ENCODE measurements at regions not wholly inside any gene's neighbourhood (a gene's known extent, or its start where the extent isn't known, plus 50 kb on each side); places are given as distances from the start of the nearest gene placed in this dataset.

GRCh38 chr13:109451726-109452125, 334.7 kb downstream of the IRS2 start:
- Histone ChIP-seq H3K27me3 (replicated peaks in 1 of 2; ENCODE audit: control insufficient read depth in 2 of 2, extremely low read depth in 1 of 2, insufficient read depth in 2 of 2, low read length in 1 of 2) (no peaks in the 10 kb centered on the region), H3K36me3 (ENCODE audit: control insufficient read depth in 2 of 2, extremely low read depth in 1 of 2, insufficient read depth in 1 of 2, low read length in 1 of 2) (no peaks in the 10 kb centered on the region), H3K4me3 (ENCODE audit: control insufficient read depth in 1 of 2, extremely low read depth in 1 of 2, low read length in 1 of 2) (no peak overlapping the region), H3K27ac (ENCODE audit: low read length) (no peak overlapping the region), H3K9me3 (no peaks in the 10 kb centered on the region), H3K4me1 (ENCODE audit: control insufficient read depth in 1 of 2, extremely low read depth in 1 of 2, insufficient read depth in 2 of 2, low read length in 2 of 2) (no peaks in the 10 kb centered on the region)
- POLR2A ChIA-PET: no interaction called here
- Mint-ChIP-seq H3K27me3 (peaks cover 3 to 13% of the 10 kb centered on the region in 2 donors), H3K4me3 (no peak overlapping the region), H3K36me3 (no peaks in the 10 kb centered on the region), H3K9me3 (no peaks in the 10 kb centered on the region), H3K4me1 (no peaks in the 10 kb centered on the region), H3K27ac (no peak overlapping the region)
- WGBS (ENCODE audit: insufficient coverage): 54% methylated on average over 2 of the region's 2 CpGs
- CTCF ChIA-PET: no interaction called here
- DNase-seq (no peak), ATAC-seq (replicated peaks in 1 of 4) (no peak)

- no peak for DNase-seq
- no peak overlapping the region for H3K27ac Mint-ChIP-seq
These were observed 337.8 kb downstream of the IRS2 start for GRCh38 chr13:109448629-109449028.

GRCh38 chr13:109447667-109448066, 338.7 kb downstream of the IRS2 start:
- POLR2A ChIA-PET: no interaction called here
- Histone ChIP-seq H3K4me3 (ENCODE audit: control insufficient read depth in 1 of 2, extremely low read depth in 1 of 2, low read length in 1 of 2) (no peak overlapping the region), H3K4me1 (ENCODE audit: control insufficient read depth in 1 of 2, extremely low read depth in 1 of 2, insufficient read depth in 2 of 2, low read length in 2 of 2) (no peaks in the 10 kb centered on the region), H3K36me3 (ENCODE audit: control insufficient read depth in 2 of 2, extremely low read depth in 1 of 2, insufficient read depth in 1 of 2, low read length in 1 of 2) (no peaks in the 10 kb centered on the region), H3K27ac (ENCODE audit: low read length) (no peak overlapping the region), H3K9me3 (no peaks in the 10 kb centered on the region), H3K27me3 (replicated peaks in 1 of 2; ENCODE audit: control insufficient read depth in 2 of 2, extremely low read depth in 1 of 2, insufficient read depth in 2 of 2, low read length in 1 of 2) (peaks cover 0 to 5% of the 10 kb centered on the region in 2 experiments)
- Mint-ChIP-seq H3K36me3 (no peaks in the 10 kb centered on the region), H3K27ac (no peak overlapping the region), H3K4me3 (no peak overlapping the region), H3K9me3 (no peaks in the 10 kb centered on the region), H3K27me3 (peaks cover 3 to 20% of the 10 kb centered on the region in 2 donors), H3K4me1 (no peaks in the 10 kb centered on the region)
- no peak for ATAC-seq (replicated peaks in 1 of 4)
- no peak for DNase-seq
- WGBS (ENCODE audit: insufficient coverage): 78% methylated on average over 4 of the region's 4 CpGs
- CTCF ChIA-PET: no interaction called here

More at GRCh38 chr13:109448629-109449028, 337.8 kb downstream of the IRS2 start:
- Histone ChIP-seq H3K27me3 (replicated peaks in 1 of 2; ENCODE audit: control insufficient read depth in 2 of 2, extremely low read depth in 1 of 2, insufficient read depth in 2 of 2, low read length in 1 of 2) (peaks cover 0 to 5% of the 10 kb centered on the region in 2 experiments), H3K4me1 (ENCODE audit: control insufficient read depth in 1 of 2, extremely low read depth in 1 of 2, insufficient read depth in 2 of 2, low read length in 2 of 2) (no peaks in the 10 kb centered on the region), H3K4me3 (ENCODE audit: control insufficient read depth in 1 of 2, extremely low read depth in 1 of 2, low read length in 1 of 2) (no peak overlapping the region), H3K36me3 (ENCODE audit: control insufficient read depth in 2 of 2, extremely low read depth in 1 of 2, insufficient read depth in 1 of 2, low read length in 1 of 2) (no peaks in the 10 kb centered on the region), H3K9me3 (no peaks in the 10 kb centered on the region), H3K27ac (ENCODE audit: low read length) (no peak overlapping the region)
- CTCF ChIA-PET: no interaction called here
- POLR2A ChIA-PET: no interaction called here
- Mint-ChIP-seq H3K9me3 (no peaks in the 10 kb centered on the region), H3K36me3 (no peaks in the 10 kb centered on the region), H3K4me3 (no peak overlapping the region), H3K4me1 (no peaks in the 10 kb centered on the region), H3K27me3 (peaks cover 3 to 15% of the 10 kb centered on the region in 2 donors)
- WGBS (ENCODE audit: insufficient coverage): no CpG with 5 or more reads among the region's 8 CpGs
- ATAC-seq (replicated peaks in 1 of 4): no peak

GRCh38 chr13:109440320-109440719, 346.1 kb downstream of the IRS2 start:
- ChIA-PET CTCF (no interaction called here), POLR2A (no interaction called here)
- no peak overlapping the region for H3K4me3 Mint-ChIP-seq
- DNase-seq (no peak), ATAC-seq (replicated peaks in 1 of 4) (no peak)
- H3K36me3 ChIP-seq (ENCODE audit: control insufficient read depth in 2 of 2, extremely low read depth in 1 of 2, insufficient read depth in 1 of 2, low read length in 1 of 2): no peaks in the 10 kb centered on the region
- no peak overlapping the region for H3K27ac Mint-ChIP-seq
- H3K27ac ChIP-seq (ENCODE audit: low read length): no peak overlapping the region
- H3K9me3 Mint-ChIP-seq: no peaks in the 10 kb centered on the region
- no peaks in the 10 kb centered on the region for H3K36me3 Mint-ChIP-seq
- no peaks in the 10 kb centered on the region for H3K9me3 ChIP-seq
- no peaks in the 10 kb centered on the region for H3K4me1 Mint-ChIP-seq
- no peaks in the 10 kb centered on the region for H3K27me3 ChIP-seq (replicated peaks in 1 of 2; ENCODE audit: control insufficient read depth in 2 of 2, extremely low read depth in 1 of 2, insufficient read depth in 2 of 2, low read length in 1 of 2)
- H3K4me1 ChIP-seq (ENCODE audit: control insufficient read depth in 1 of 2, extremely low read depth in 1 of 2, insufficient read depth in 2 of 2, low read length in 2 of 2): no peaks in the 10 kb centered on the region
- 70% methylated on average over 4 of the region's 4 CpGs for WGBS (ENCODE audit: insufficient coverage)
- H3K4me3 ChIP-seq (ENCODE audit: control insufficient read depth in 1 of 2, extremely low read depth in 1 of 2, low read length in 1 of 2): no peak overlapping the region
- H3K27me3 Mint-ChIP-seq: peaks cover 0 to 10% of the 10 kb centered on the region in 2 donors

- 80% methylated on average over 2 of the region's 6 CpGs for WGBS (ENCODE audit: insufficient coverage)
- Mint-ChIP-seq H3K27me3 (peaks cover 0 to 9% of the 10 kb centered on the region in 2 donors), H3K9me3 (no peaks in the 10 kb centered on the region), H3K36me3 (no peaks in the 10 kb centered on the region), H3K4me3 (no peak overlapping the region), H3K4me1 (no peaks in the 10 kb centered on the region), H3K27ac (no peak overlapping the region)
- Histone ChIP-seq H3K36me3 (ENCODE audit: control insufficient read depth in 2 of 2, extremely low read depth in 1 of 2, insufficient read depth in 1 of 2, low read length in 1 of 2) (no peaks in the 10 kb centered on the region), H3K27me3 (replicated peaks in 1 of 2; ENCODE audit: control insufficient read depth in 2 of 2, extremely low read depth in 1 of 2, insufficient read depth in 2 of 2, low read length in 1 of 2) (no peaks in the 10 kb centered on the region), H3K27ac (ENCODE audit: low read length) (no peak overlapping the region), H3K4me3 (ENCODE audit: control insufficient read depth in 1 of 2, extremely low read depth in 1 of 2, low read length in 1 of 2) (no peak overlapping the region), H3K4me1 (ENCODE audit: control insufficient read depth in 1 of 2, extremely low read depth in 1 of 2, insufficient read depth in 2 of 2, low read length in 2 of 2) (no peaks in the 10 kb centered on the region), H3K9me3 (no peaks in the 10 kb centered on the region)
- DNase-seq: no peak
- no peak for ATAC-seq (replicated peaks in 1 of 4)
- POLR2A ChIA-PET: no interaction called here
- CTCF ChIA-PET: no interaction called here
These were observed 346.6 kb downstream of the IRS2 start for GRCh38 chr13:109439813-109440212.

DNA sequence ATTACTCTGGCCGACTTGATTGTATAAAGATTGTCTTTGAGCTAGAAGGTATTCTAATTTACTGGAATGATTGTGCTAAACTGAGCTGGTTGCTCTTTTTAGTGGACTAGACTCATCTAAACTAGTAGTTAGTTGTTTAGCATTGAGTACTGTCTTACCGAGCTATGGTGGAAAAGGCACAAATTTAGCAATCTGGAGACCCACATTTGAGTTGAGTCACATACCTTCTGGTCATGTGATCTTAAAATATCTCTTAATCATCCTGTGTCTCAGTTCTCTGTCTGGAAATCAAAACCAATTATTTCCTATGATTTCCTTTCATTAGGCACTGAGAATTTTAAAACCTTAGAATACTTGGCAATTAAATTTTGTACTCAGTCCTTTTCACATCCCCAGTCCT, 349.5 kb downstream of the IRS2 start:
- no peak for ATAC-seq (replicated peaks in 1 of 4)
- Mint-ChIP-seq H3K27ac (no peak overlapping the region), H3K4me3 (no peak overlapping the region), H3K4me1 (no peaks in the 10 kb centered on the region), H3K36me3 (no peaks in the 10 kb centered on the region), H3K27me3 (peaks cover 0 to 9% of the 10 kb centered on the region in 2 donors), H3K9me3 (peaks cover 0 to 4% (median 0%) of the 10 kb centered on the region in 3 donors)
- Histone ChIP-seq H3K9me3 (no peaks in the 10 kb centered on the region), H3K27me3 (replicated peaks in 1 of 2; ENCODE audit: control insufficient read depth in 2 of 2, extremely low read depth in 1 of 2, insufficient read depth in 2 of 2, low read length in 1 of 2) (peaks cover 0 to 3% of the 10 kb centered on the region in 2 experiments), H3K27ac (ENCODE audit: low read length) (no peak overlapping the region), H3K4me3 (ENCODE audit: control insufficient read depth in 1 of 2, extremely low read depth in 1 of 2, low read length in 1 of 2) (no peak overlapping the region), H3K4me1 (ENCODE audit: control insufficient read depth in 1 of 2, extremely low read depth in 1 of 2, insufficient read depth in 2 of 2, low read length in 2 of 2) (no peaks in the 10 kb centered on the region), H3K36me3 (ENCODE audit: control insufficient read depth in 2 of 2, extremely low read depth in 1 of 2, insufficient read depth in 1 of 2, low read length in 1 of 2) (no peaks in the 10 kb centered on the region)
- no peak for DNase-seq
- WGBS (ENCODE audit: insufficient coverage): no CpG with 5 or more reads among the region's 2 CpGs
- POLR2A ChIA-PET: no interaction called here
- CTCF ChIA-PET: no interaction called here

GRCh38 chr13:109436055-109436622, 350.2 kb downstream of the IRS2 start:
- H3K36me3 Mint-ChIP-seq: no peaks in the 10 kb centered on the region
- H3K27me3 ChIP-seq (replicated peaks in 1 of 2; ENCODE audit: control insufficient read depth in 2 of 2, extremely low read depth in 1 of 2, insufficient read depth in 2 of 2, low read length in 1 of 2): peaks cover 0 to 3% of the 10 kb centered on the region in 2 experiments
- no peak overlapping the region for H3K4me3 ChIP-seq (ENCODE audit: control insufficient read depth in 1 of 2, extremely low read depth in 1 of 2, low read length in 1 of 2)
- CTCF ChIA-PET: no interaction called here
- DNase-seq (no peak), ATAC-seq (replicated peaks in 1 of 4) (no peak)
- WGBS (ENCODE audit: insufficient coverage): 82% methylated on average over 3 of the region's 7 CpGs
- H3K4me1 Mint-ChIP-seq: no peaks in the 10 kb centered on the region
- no peaks in the 10 kb centered on the region for H3K9me3 ChIP-seq
- H3K4me3 Mint-ChIP-seq: no peak overlapping the region
- peaks cover 0 to 4% (median 0%) of the 10 kb centered on the region in 3 donors for H3K9me3 Mint-ChIP-seq
- H3K27ac ChIP-seq (ENCODE audit: low read length): no peak overlapping the region
- H3K4me1 ChIP-seq (ENCODE audit: control insufficient read depth in 1 of 2, extremely low read depth in 1 of 2, insufficient read depth in 2 of 2, low read length in 2 of 2): no peaks in the 10 kb centered on the region
- POLR2A ChIA-PET: no interaction called here
- peaks cover 0 to 9% of the 10 kb centered on the region in 2 donors for H3K27me3 Mint-ChIP-seq
- no peaks in the 10 kb centered on the region for H3K36me3 ChIP-seq (ENCODE audit: control insufficient read depth in 2 of 2, extremely low read depth in 1 of 2, insufficient read depth in 1 of 2, low read length in 1 of 2)
- H3K27ac Mint-ChIP-seq: no peak overlapping the region
